Nephron (organoid): ENCODE measurements at regions not wholly inside any gene's neighbourhood (a gene's known extent, or its start where the extent isn't known, plus 50 kb on each side); places are given as distances from the start of the nearest gene placed in this dataset.
A peak's percentile ranks its signal among the peaks of the same experiment; 100 is the strongest.

ENCODE experiments used
- H3K27ac Mint-ChIP-seq, 3 experiments: 2 replicates each; pipeline ENCODE4 v1.8.0; 2020; ENCODE audit warnings: mixed read lengths in 3 of 3, mild to moderate bottlenecking in 2 of 3, moderate library complexity in 1 of 3
- H3K27me3 Mint-ChIP-seq: 2 replicates; pipeline ENCODE4 v1.8.0; 2021; ENCODE audit warnings: low read depth, mild to moderate bottlenecking, moderate library complexity, mixed read lengths
- H3K36me3 Mint-ChIP-seq: 2 replicates; pipeline ENCODE4 v1.8.0; 2020; ENCODE audit warnings: low read depth, mixed read lengths
- H3K4me1 Mint-ChIP-seq: 2 replicates; pipeline ENCODE4 v1.8.0; 2020; ENCODE audit warnings: mixed read lengths
- H3K4me3 Mint-ChIP-seq, 3 experiments: 2 replicates each; pipeline ENCODE4 v1.8.0; 2020; ENCODE audit warnings: mild to moderate bottlenecking in 3 of 3, mixed read lengths in 3 of 3, moderate library complexity in 2 of 3
- H3K9me3 Mint-ChIP-seq: 2 replicates; pipeline ENCODE4 v1.8.0; 2020; ENCODE audit warnings: mixed read lengths
- CTCF ChIP-seq, 3 experiments: fragments of 200-600 bp; sonication (generic); IDR thresholded peaks; one replicate each; pipeline ENCODE4 v1.5.0; 2021; ENCODE audit warnings: antibody characterized with exemption in 3 of 3; ENCODE audit not compliant: unreplicated experiment in 3 of 3

- Mint-ChIP-seq H3K4me1 (peaks cover 25% of the 10 kb centered on the region), H3K27me3 (no peaks in the 10 kb centered on the region)
Measured at GRCh38 chr3:113117511-113118234, 93.7 kb upstream of the BOC start.

GRCh38 chr3:113118336-113118735, 93.0 kb upstream of the BOC start:
- H3K27me3 Mint-ChIP-seq = no peaks in the 10 kb centered on the region
- H3K27ac Mint-ChIP-seq = peak overlapping the region; percentile 62 to 96 (median 94)
- peaks cover 25% of the 10 kb centered on the region for H3K4me1 Mint-ChIP-seq
- H3K36me3 Mint-ChIP-seq = no peaks in the 10 kb centered on the region
- no peaks in the 10 kb centered on the region for H3K9me3 Mint-ChIP-seq
- peak overlapping the region in 1 of 3 experiments; percentile 45 for H3K4me3 Mint-ChIP-seq
- no peak for TF ChIP-seq CTCF (IDR thresholded peaks at IDR 0.05; ENCODE audit: unreplicated experiment in 3 of 3)

More at GRCh38 chr3:113117511-113118234, 93.7 kb upstream of the BOC start:
- peak overlapping the region; percentile 62 to 96 (median 94) for H3K27ac Mint-ChIP-seq
- H3K36me3 Mint-ChIP-seq = no peaks in the 10 kb centered on the region
- TF ChIP-seq CTCF (IDR thresholded peaks at IDR 0.05; ENCODE audit: unreplicated experiment in 3 of 3) = no peak
- H3K9me3 Mint-ChIP-seq = no peaks in the 10 kb centered on the region
- no peak overlapping the region for H3K4me3 Mint-ChIP-seq

- TF ChIP-seq CTCF (IDR thresholded peaks at IDR 0.05; ENCODE audit: unreplicated experiment in 3 of 3) = no peak
- Mint-ChIP-seq H3K4me3 (no peak overlapping the region), H3K27ac (peak overlapping the region in 2 of 3 experiments; percentile 51 to 58), H3K4me1 (peaks cover 41% of the 10 kb centered on the region), H3K9me3 (no peaks in the 10 kb centered on the region), H3K27me3 (peaks cover 5% of the 10 kb centered on the region), H3K36me3 (no peaks in the 10 kb centered on the region)
Measured at GRCh38 chr3:113124256-113124830, 87.0 kb upstream of the BOC start.

- no peak overlapping the region for H3K4me3 Mint-ChIP-seq
- peaks cover 5% of the 10 kb centered on the region for H3K27me3 Mint-ChIP-seq
- H3K9me3 Mint-ChIP-seq = no peaks in the 10 kb centered on the region
- peaks cover 37% of the 10 kb centered on the region for H3K4me1 Mint-ChIP-seq
- no peak for TF ChIP-seq CTCF (IDR thresholded peaks at IDR 0.05; ENCODE audit: unreplicated experiment in 3 of 3)
- H3K27ac Mint-ChIP-seq = peak overlapping the region in 2 of 3 experiments; percentile 36 to 46
- H3K36me3 Mint-ChIP-seq = no peaks in the 10 kb centered on the region
Measured at GRCh38 chr3:113125951-113126350, 85.4 kb upstream of the BOC start.

GRCh38 chr3:113128386-113129015, 82.9 kb upstream of the BOC start:
- H3K4me3 Mint-ChIP-seq = no peak overlapping the region
- H3K36me3 Mint-ChIP-seq = no peaks in the 10 kb centered on the region
- peak overlapping the region in 2 of 3 experiments; percentile 17 to 33 for H3K27ac Mint-ChIP-seq
- H3K9me3 Mint-ChIP-seq = no peaks in the 10 kb centered on the region
- H3K4me1 Mint-ChIP-seq = peaks cover 29% of the 10 kb centered on the region
- H3K27me3 Mint-ChIP-seq = peaks cover 5% of the 10 kb centered on the region
- no peak for TF ChIP-seq CTCF (IDR thresholded peaks at IDR 0.05; ENCODE audit: unreplicated experiment in 3 of 3)
